ENCODE measurements at regions not wholly inside any gene's neighbourhood (a gene's known extent, or its start where the extent isn't known, plus 50 kb on each side); places are given as distances from the start of the nearest gene placed in this dataset.

DNA sequence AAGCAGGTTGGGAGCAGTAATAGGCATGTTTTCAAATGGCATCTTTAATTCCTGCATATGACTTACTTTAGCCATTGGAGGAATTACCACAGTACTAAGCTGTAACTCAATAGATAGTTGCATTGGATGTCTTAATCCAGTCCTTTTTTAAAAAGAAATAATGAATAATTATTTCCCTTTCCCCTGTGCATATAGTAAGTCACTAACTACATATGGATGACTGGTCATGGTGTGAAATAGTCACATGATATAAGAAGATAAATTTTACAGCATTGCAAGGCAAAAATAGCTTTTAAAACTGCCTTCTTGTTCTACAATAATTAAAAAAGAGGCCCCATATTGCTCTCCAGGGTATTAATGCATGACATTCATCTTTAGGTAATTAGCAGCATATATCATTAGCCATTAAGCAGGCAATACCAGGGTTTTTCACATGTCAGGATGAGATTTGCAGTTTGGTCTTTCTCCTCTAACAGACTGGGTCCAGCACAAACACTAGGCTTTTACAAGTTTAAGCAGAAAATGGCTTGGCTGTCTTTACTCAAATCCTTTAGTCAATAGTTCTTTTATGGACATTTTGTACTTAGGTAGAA lies 606.4 kb upstream of the RORB start:
- no peak for TF ChIP-seq EZH2 (IDR thresholded peaks at IDR 0.05)
- TF ChIP-seq POLR2AphosphoS5 (IDR thresholded peaks at IDR 0.05; ENCODE audit: borderline replicate concordance, low read depth, low read length), result no peak
